ENCODE measurements at regions not wholly inside any gene's neighbourhood (a gene's known extent, or its start where the extent isn't known, plus 50 kb on each side); places are given as distances from the start of the nearest gene placed in this dataset.
"Not testable (repeated sequence)": the region's sequence is repeated elsewhere in the genome, so short reads cannot be mapped to it uniquely, and the experiment has no call there.

GRCh38 chr4:115956054-115956796, 842.8 kb upstream of the NDST4 start:
- H3K9ac ChIP-seq (ENCODE audit: low read depth in 1 of 2, low read length in 2 of 2); H3K9me3 ChIP-seq (ENCODE audit: control insufficient read depth in 2 of 2, low read length in 2 of 2); H3K27ac ChIP-seq (ENCODE audit: low read depth in 2 of 2, low read length in 2 of 2); H3K4me3 ChIP-seq (ENCODE audit: low read length in 2 of 2); H3K36me3 ChIP-seq (ENCODE audit: control insufficient read depth in 2 of 2, insufficient read depth in 2 of 2, low read length in 2 of 2); H3K27me3 ChIP-seq (ENCODE audit: control insufficient read depth in 2 of 2, insufficient read depth in 2 of 2, low read length in 2 of 2); H3K4me1 ChIP-seq (ENCODE audit: control insufficient read depth in 2 of 2, insufficient read depth in 2 of 2, low read length in 2 of 2): not testable (repeated sequence)

- Histone ChIP-seq H3K9me3 (ENCODE audit: control insufficient read depth in 2 of 2, low read length in 2 of 2) (no peaks in the 10 kb centered on the region), H3K4me3 (ENCODE audit: low read length in 2 of 2) (no peak overlapping the region), H3K36me3 (ENCODE audit: control insufficient read depth in 2 of 2, insufficient read depth in 2 of 2, low read length in 2 of 2) (no peaks in the 10 kb centered on the region), H3K9ac (ENCODE audit: low read depth in 1 of 2, low read length in 2 of 2) (no peak overlapping the region), H3K27ac (ENCODE audit: low read depth in 2 of 2, low read length in 2 of 2) (no peak overlapping the region), H3K27me3 (ENCODE audit: control insufficient read depth in 2 of 2, insufficient read depth in 2 of 2, low read length in 2 of 2) (no peaks in the 10 kb centered on the region), H3K4me1 (ENCODE audit: control insufficient read depth in 2 of 2, insufficient read depth in 2 of 2, low read length in 2 of 2) (no peaks in the 10 kb centered on the region)
Measured at GRCh38 chr4:115950806-115951205, 837.4 kb upstream of the NDST4 start.

- H3K4me1 ChIP-seq (ENCODE audit: control insufficient read depth in 2 of 2, insufficient read depth in 2 of 2, low read length in 2 of 2); H3K27ac ChIP-seq (ENCODE audit: low read depth in 2 of 2, low read length in 2 of 2); H3K9me3 ChIP-seq (ENCODE audit: control insufficient read depth in 2 of 2, low read length in 2 of 2); H3K27me3 ChIP-seq (ENCODE audit: control insufficient read depth in 2 of 2, insufficient read depth in 2 of 2, low read length in 2 of 2); H3K36me3 ChIP-seq (ENCODE audit: control insufficient read depth in 2 of 2, insufficient read depth in 2 of 2, low read length in 2 of 2); H3K4me3 ChIP-seq (ENCODE audit: low read length in 2 of 2); H3K9ac ChIP-seq (ENCODE audit: low read depth in 1 of 2, low read length in 2 of 2): not testable (repeated sequence)
Measured at GRCh38 chr4:115949974-115950743, 836.7 kb upstream of the NDST4 start.

GRCh38 chr4:115945026-115945425, 831.6 kb upstream of the NDST4 start:
- Histone ChIP-seq H3K27me3 (ENCODE audit: control insufficient read depth in 2 of 2, insufficient read depth in 2 of 2, low read length in 2 of 2) (no peaks in the 10 kb centered on the region), H3K9ac (ENCODE audit: low read depth in 1 of 2, low read length in 2 of 2) (no peak overlapping the region), H3K36me3 (ENCODE audit: control insufficient read depth in 2 of 2, insufficient read depth in 2 of 2, low read length in 2 of 2) (no peaks in the 10 kb centered on the region), H3K4me3 (ENCODE audit: low read length in 2 of 2) (no peak overlapping the region), H3K4me1 (ENCODE audit: control insufficient read depth in 2 of 2, insufficient read depth in 2 of 2, low read length in 2 of 2) (no peaks in the 10 kb centered on the region), H3K9me3 (ENCODE audit: control insufficient read depth in 2 of 2, low read length in 2 of 2) (no peaks in the 10 kb centered on the region), H3K27ac (ENCODE audit: low read depth in 2 of 2, low read length in 2 of 2) (no peak overlapping the region)

GRCh38 chr4:115944146-115944905, 830.9 kb upstream of the NDST4 start:
- Histone ChIP-seq H3K4me3 (ENCODE audit: low read length in 2 of 2) (no peak overlapping the region), H3K27ac (ENCODE audit: low read depth in 2 of 2, low read length in 2 of 2) (no peak overlapping the region), H3K4me1 (ENCODE audit: control insufficient read depth in 2 of 2, insufficient read depth in 2 of 2, low read length in 2 of 2) (no peaks in the 10 kb centered on the region), H3K9ac (ENCODE audit: low read depth in 1 of 2, low read length in 2 of 2) (no peak overlapping the region), H3K36me3 (ENCODE audit: control insufficient read depth in 2 of 2, insufficient read depth in 2 of 2, low read length in 2 of 2) (no peaks in the 10 kb centered on the region), H3K9me3 (ENCODE audit: control insufficient read depth in 2 of 2, low read length in 2 of 2) (no peaks in the 10 kb centered on the region), H3K27me3 (ENCODE audit: control insufficient read depth in 2 of 2, insufficient read depth in 2 of 2, low read length in 2 of 2) (no peaks in the 10 kb centered on the region)

- Histone ChIP-seq H3K4me1 (ENCODE audit: control insufficient read depth in 2 of 2, insufficient read depth in 2 of 2, low read length in 2 of 2) (no peaks in the 10 kb centered on the region), H3K36me3 (ENCODE audit: control insufficient read depth in 2 of 2, insufficient read depth in 2 of 2, low read length in 2 of 2) (no peaks in the 10 kb centered on the region), H3K27me3 (ENCODE audit: control insufficient read depth in 2 of 2, insufficient read depth in 2 of 2, low read length in 2 of 2) (no peaks in the 10 kb centered on the region), H3K9ac (ENCODE audit: low read depth in 1 of 2, low read length in 2 of 2) (no peak overlapping the region), H3K9me3 (ENCODE audit: control insufficient read depth in 2 of 2, low read length in 2 of 2) (no peaks in the 10 kb centered on the region), H3K27ac (ENCODE audit: low read depth in 2 of 2, low read length in 2 of 2) (no peak overlapping the region), H3K4me3 (ENCODE audit: low read length in 2 of 2) (no peak overlapping the region)
Measured at GRCh38 chr4:115938764-115939443, 825.5 kb upstream of the NDST4 start.

- Histone ChIP-seq H3K4me1 (ENCODE audit: control insufficient read depth in 2 of 2, insufficient read depth in 2 of 2, low read length in 2 of 2) (no peaks in the 10 kb centered on the region), H3K4me3 (ENCODE audit: low read length in 2 of 2) (no peak overlapping the region), H3K27me3 (ENCODE audit: control insufficient read depth in 2 of 2, insufficient read depth in 2 of 2, low read length in 2 of 2) (no peaks in the 10 kb centered on the region), H3K36me3 (ENCODE audit: control insufficient read depth in 2 of 2, insufficient read depth in 2 of 2, low read length in 2 of 2) (no peaks in the 10 kb centered on the region), H3K27ac (ENCODE audit: low read depth in 2 of 2, low read length in 2 of 2) (no peak overlapping the region), H3K9ac (ENCODE audit: low read depth in 1 of 2, low read length in 2 of 2) (no peak overlapping the region), H3K9me3 (ENCODE audit: control insufficient read depth in 2 of 2, low read length in 2 of 2) (no peaks in the 10 kb centered on the region)
Measured at GRCh38 chr4:115929373-115929772, 816.0 kb upstream of the NDST4 start.

- Histone ChIP-seq H3K27ac (ENCODE audit: low read depth in 2 of 2, low read length in 2 of 2) (no peak overlapping the region), H3K36me3 (ENCODE audit: control insufficient read depth in 2 of 2, insufficient read depth in 2 of 2, low read length in 2 of 2) (no peaks in the 10 kb centered on the region), H3K4me1 (ENCODE audit: control insufficient read depth in 2 of 2, insufficient read depth in 2 of 2, low read length in 2 of 2) (no peaks in the 10 kb centered on the region), H3K9me3 (ENCODE audit: control insufficient read depth in 2 of 2, low read length in 2 of 2) (no peaks in the 10 kb centered on the region), H3K9ac (ENCODE audit: low read depth in 1 of 2, low read length in 2 of 2) (no peak overlapping the region), H3K4me3 (ENCODE audit: low read length in 2 of 2) (no peak overlapping the region), H3K27me3 (ENCODE audit: control insufficient read depth in 2 of 2, insufficient read depth in 2 of 2, low read length in 2 of 2) (no peaks in the 10 kb centered on the region)
Measured at GRCh38 chr4:115927382-115927781, 814.0 kb upstream of the NDST4 start.

- Histone ChIP-seq H3K27me3 (ENCODE audit: control insufficient read depth in 2 of 2, insufficient read depth in 2 of 2, low read length in 2 of 2) (no peaks in the 10 kb centered on the region), H3K36me3 (ENCODE audit: control insufficient read depth in 2 of 2, insufficient read depth in 2 of 2, low read length in 2 of 2) (no peaks in the 10 kb centered on the region), H3K27ac (ENCODE audit: low read depth in 2 of 2, low read length in 2 of 2) (no peak overlapping the region), H3K9ac (ENCODE audit: low read depth in 1 of 2, low read length in 2 of 2) (no peak overlapping the region), H3K4me3 (ENCODE audit: low read length in 2 of 2) (no peak overlapping the region), H3K9me3 (ENCODE audit: control insufficient read depth in 2 of 2, low read length in 2 of 2) (no peaks in the 10 kb centered on the region), H3K4me1 (ENCODE audit: control insufficient read depth in 2 of 2, insufficient read depth in 2 of 2, low read length in 2 of 2) (no peaks in the 10 kb centered on the region)
Measured at GRCh38 chr4:115923152-115923551, 809.7 kb upstream of the NDST4 start.

GRCh38 chr4:115920637-115921036, 807.2 kb upstream of the NDST4 start:
- Histone ChIP-seq H3K36me3 (ENCODE audit: control insufficient read depth in 2 of 2, insufficient read depth in 2 of 2, low read length in 2 of 2) (no peaks in the 10 kb centered on the region), H3K9ac (ENCODE audit: low read depth in 1 of 2, low read length in 2 of 2) (no peak overlapping the region), H3K27ac (ENCODE audit: low read depth in 2 of 2, low read length in 2 of 2) (no peak overlapping the region), H3K27me3 (ENCODE audit: control insufficient read depth in 2 of 2, insufficient read depth in 2 of 2, low read length in 2 of 2) (no peaks in the 10 kb centered on the region), H3K4me3 (ENCODE audit: low read length in 2 of 2) (no peak overlapping the region), H3K4me1 (ENCODE audit: control insufficient read depth in 2 of 2, insufficient read depth in 2 of 2, low read length in 2 of 2) (no peaks in the 10 kb centered on the region), H3K9me3 (ENCODE audit: control insufficient read depth in 2 of 2, low read length in 2 of 2) (no peaks in the 10 kb centered on the region)
